ENCODE measurements at regions not wholly inside any gene's neighbourhood (a gene's known extent, or its start where the extent isn't known, plus 50 kb on each side); places are given as distances from the start of the nearest gene placed in this dataset.

GRCh38 chr10:43024524-43024923 lies 52.3 kb upstream of the RET start:
- in situ Hi-C loops (cut with MboI; ENCODE audit: low sequenced_read_pairs in 4 of 4), result no loop called here
- Histone ChIP-seq H3K4me3 (no peak overlapping the region), H3K27ac (no peak overlapping the region), H3K9me3 (no peaks in the 10 kb centered on the region), H3K4me1 (no peaks in the 10 kb centered on the region), H3K36me3 (no peaks in the 10 kb centered on the region), H3K27me3 (peaks cover 0 to 2% (median 0%) of the 10 kb centered on the region in 3 donors)
- DNase-seq (no peak), ATAC-seq (no peak)
- TF ChIP-seq POLR2A (IDR thresholded peaks at IDR 0.05), result no peak
- TF ChIP-seq CTCF (IDR thresholded peaks at IDR 0.05 in 4 of 5, conservative IDR thresholded peaks at IDR 0.05 in 1 of 5), result no peak
- intact Hi-C loops (cut with DNase I; ENCODE audit: low total_unique reads), result no loop called here

- TF ChIP-seq CTCF (IDR thresholded peaks at IDR 0.05 in 4 of 5, conservative IDR thresholded peaks at IDR 0.05 in 1 of 5) (no peak), POLR2A (IDR thresholded peaks at IDR 0.05) (no peak)
- DNase-seq, result no peak
- Histone ChIP-seq H3K36me3 (no peaks in the 10 kb centered on the region), H3K9me3 (no peaks in the 10 kb centered on the region), H3K27ac (no peak overlapping the region), H3K27me3 (peaks cover 0 to 2% (median 0%) of the 10 kb centered on the region in 3 donors), H3K4me3 (no peak overlapping the region), H3K4me1 (no peaks in the 10 kb centered on the region)
- no peak for ATAC-seq
- intact Hi-C loops (cut with DNase I; ENCODE audit: low total_unique reads) (no loop called here), in situ Hi-C loops (cut with MboI; ENCODE audit: low sequenced_read_pairs in 4 of 4) (no loop called here)
These were observed 51.7 kb upstream of the RET start for GRCh38 chr10:43024942-43025700.

GRCh38 chr10:43026039-43026973 lies 50.6 kb upstream of the RET start:
- Histone ChIP-seq H3K36me3 (no peaks in the 10 kb centered on the region), H3K4me3 (no peak overlapping the region), H3K27ac (no peak overlapping the region), H3K9me3 (no peaks in the 10 kb centered on the region), H3K4me1 (no peaks in the 10 kb centered on the region), H3K27me3 (no peaks in the 10 kb centered on the region)
- DNase-seq (no peak), ATAC-seq (no peak)
- in situ Hi-C loops (cut with MboI; ENCODE audit: low sequenced_read_pairs in 4 of 4), result no loop called here
- intact Hi-C loops (cut with DNase I; ENCODE audit: low total_unique reads), result no loop called here
- no peak for TF ChIP-seq CTCF (IDR thresholded peaks at IDR 0.05 in 4 of 5, conservative IDR thresholded peaks at IDR 0.05 in 1 of 5)
- TF ChIP-seq POLR2A (IDR thresholded peaks at IDR 0.05), result no peak

Small RNA genes in the stretch of these regions (microRNA-seq; reads per million reads assigned to microRNA genes)
- gene MIR5100 (ENCODE audit: borderline replicate concordance in 2 of 2), result 3.5 to 7.7 reads per million in 2 donors
